ENCODE measurements at regions not wholly inside any gene's neighbourhood (a gene's known extent, or its start where the extent isn't known, plus 50 kb on each side); places are given as distances from the start of the nearest gene placed in this dataset.

DNA sequence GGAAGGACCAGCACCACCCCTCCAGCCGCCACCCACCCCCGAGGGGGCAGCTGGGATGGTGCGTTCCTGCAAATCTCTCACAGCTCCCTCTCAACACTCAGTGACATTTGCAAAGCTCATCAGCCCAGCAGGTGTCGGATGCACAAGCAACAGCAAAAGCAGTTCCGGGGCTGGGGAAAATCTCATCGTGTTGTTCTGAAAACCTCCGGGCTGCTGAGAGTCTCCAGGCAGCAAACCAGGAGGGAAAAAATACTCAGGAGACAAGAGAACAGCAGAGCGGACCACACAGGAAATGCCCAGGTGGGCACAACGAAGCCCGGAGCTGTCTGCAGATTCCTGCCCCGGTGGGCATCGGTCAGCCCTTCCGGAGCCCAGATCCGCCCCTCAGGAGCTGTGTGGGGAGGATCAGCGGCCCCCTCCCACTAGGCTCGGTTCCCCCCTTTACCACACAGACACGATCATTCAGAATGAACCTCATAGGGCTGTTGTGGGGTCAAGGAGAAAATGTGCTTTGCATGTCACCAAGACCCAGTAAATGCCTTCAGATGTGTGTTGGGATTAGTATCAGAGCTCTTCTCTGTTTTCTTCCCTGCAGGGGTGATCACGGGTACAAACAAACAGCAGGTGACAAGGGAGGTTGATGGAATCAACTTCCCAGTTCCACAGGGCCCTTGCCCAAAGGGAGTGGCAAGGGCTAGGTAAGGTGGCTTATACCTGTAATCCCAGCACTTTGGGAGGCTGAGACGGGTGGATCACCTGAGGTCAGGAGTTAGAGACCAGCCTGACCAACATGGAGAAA lies 127.0 kb upstream of the TIAM1 start:
- in situ Hi-C loops (cut with MboI; ENCODE audit: low sequenced_read_pairs), result no loop called here

DNA sequence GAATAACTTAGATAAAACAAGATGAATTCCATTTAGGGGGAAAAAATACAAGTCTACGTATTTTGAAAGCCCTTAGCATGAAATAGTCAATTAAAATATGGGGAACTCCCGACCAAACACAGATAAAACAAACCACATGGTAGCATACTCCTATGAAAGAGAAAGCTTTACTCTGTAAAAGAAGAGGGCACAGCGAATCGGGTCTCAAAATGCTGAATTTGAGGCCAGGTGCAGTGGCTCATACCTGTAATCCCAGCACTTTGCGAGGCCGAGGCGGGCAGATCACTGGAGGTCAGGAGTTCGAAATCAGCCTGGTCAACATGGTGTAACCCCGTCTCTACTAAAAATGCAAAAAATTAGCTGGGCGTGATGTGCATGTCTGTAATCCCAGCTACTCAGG lies 116.9 kb upstream of the TIAM1 start:
- in situ Hi-C loops (cut with MboI; ENCODE audit: low sequenced_read_pairs), result no loop called here

DNA sequence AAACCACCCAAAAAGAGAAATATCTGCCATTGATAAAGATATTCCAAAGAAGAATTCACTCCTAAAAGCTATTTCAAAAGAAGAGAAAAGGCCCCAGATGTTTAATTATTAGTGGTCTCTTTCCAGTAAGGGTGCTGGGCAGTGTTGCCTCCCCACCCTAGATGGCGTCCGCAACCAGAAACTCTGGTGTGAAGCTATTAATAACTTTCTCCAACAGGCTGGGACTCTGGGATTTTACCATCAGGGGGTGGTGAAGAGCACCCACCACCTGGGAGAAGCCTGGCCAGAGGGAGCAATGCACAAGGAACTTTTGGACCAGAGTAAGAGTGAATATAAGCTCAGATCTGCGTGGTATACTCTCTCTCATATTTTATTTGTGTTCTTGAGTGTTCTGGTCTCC lies 115.4 kb upstream of the TIAM1 start:
- in situ Hi-C loops (cut with MboI; ENCODE audit: low sequenced_read_pairs), result no loop called here

DNA sequence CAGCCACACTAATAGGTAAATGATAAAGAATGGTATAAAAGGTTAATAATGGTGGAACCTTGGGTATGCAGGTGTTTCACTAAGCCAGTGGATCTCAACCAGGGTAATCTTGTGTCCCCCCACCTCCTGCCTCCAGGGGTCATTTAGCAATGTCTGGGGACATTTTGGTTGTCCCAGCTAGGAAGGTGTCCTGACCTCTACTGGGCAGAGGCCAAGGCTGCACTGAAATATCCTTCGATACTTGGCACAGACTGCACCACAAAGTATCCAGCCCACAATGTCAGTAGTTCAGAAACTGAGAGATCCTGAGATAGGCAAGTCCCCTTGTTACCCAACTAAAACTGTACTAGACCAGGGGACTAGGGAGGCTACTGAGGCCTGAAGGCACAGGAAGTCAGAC lies 113.6 kb upstream of the TIAM1 start:
- in situ Hi-C loops (cut with MboI; ENCODE audit: low sequenced_read_pairs), result no loop called here

DNA sequence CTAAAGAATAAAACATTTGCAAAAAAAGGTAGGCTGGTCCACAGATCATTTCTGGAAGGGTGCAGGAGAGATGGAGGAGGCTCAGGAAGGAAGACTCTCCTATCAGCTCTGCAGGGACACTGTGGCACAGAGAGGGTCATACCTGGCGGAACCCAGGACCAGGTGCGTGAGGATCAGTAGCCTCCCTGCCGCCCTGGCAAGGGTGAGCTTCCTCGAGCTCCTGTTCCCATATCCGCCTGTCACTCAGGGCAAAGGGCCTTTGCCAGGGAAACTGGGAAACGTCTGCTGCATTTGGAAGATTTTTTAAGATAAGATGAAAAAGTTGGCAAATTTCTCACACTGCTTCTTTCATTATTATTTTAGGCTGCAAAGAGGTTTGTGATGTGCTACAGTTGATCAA lies 112.1 kb upstream of the TIAM1 start:
- in situ Hi-C loops (cut with MboI; ENCODE audit: low sequenced_read_pairs), result no loop called here

DNA sequence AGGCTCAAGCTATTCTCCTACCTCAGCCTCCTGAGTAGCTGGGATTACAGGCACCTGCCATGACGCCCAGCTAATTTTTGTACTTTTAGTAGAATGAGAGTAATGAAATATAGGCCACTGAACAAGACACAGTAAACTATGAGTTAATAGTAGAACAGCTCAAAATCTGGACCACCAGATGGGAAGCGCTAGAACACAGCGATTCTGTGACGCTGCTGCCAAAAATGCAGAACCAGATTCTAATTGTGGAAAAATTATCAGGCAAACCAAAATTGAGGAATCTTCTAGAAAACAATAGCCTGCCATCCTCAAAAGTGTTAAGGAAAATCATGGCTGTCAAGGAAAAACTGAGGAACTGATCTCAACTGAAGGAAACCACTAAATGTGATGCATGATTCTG lies 111.4 kb upstream of the TIAM1 start:
- in situ Hi-C loops (cut with MboI; ENCODE audit: low sequenced_read_pairs), result no loop called here

DNA sequence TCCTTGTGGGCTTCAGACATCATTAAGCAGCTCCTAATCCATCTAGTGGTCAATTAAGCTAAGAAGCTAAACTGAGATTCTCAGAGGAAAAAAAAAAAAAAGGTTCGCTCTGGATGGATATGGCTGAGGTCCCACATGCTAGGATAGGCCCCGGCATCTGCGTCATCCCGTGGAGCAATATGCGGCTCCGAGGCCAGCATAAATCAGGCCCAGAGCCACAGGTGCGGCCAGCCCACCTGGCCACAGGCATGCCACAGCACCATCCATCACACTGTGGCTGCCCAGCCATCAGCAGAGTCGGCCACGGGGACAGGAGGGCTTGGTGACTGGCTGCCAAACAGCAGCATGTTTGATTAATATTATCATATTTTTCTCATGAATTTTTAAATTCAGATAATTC lies 106.9 kb upstream of the TIAM1 start:
- in situ Hi-C loops (cut with MboI; ENCODE audit: low sequenced_read_pairs), result no loop called here

DNA sequence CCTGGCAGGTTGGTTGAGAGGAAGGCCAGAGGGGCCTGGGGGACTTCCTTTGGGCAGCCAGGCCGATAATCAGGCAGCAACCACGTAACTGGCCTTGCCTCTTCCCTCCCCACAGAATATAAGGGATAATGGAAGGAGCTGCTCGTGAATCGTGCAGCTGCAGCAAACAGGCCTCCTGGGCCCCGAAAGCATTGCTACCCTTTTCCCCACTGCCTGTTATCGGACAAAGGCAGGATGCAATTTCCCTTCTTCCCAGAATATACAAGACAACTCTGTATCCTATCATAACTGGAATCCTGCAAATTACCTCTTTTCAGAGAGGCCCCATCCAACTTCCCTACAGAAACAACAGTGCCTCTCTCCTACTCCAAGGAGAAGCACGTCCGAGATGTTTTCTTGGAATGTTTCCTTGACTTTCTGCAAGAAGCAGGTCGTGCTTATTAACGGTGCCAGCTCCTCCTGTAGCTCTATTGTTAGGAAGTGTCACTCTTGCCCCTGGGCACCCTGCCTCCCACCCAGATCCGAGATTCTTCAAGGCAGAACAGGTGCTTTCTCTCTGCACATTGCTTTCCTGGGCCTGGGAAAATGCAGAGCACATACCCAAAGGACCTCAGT lies 106.0 kb upstream of the TIAM1 start:
- in situ Hi-C loops (cut with MboI; ENCODE audit: low sequenced_read_pairs), result no loop called here

DNA sequence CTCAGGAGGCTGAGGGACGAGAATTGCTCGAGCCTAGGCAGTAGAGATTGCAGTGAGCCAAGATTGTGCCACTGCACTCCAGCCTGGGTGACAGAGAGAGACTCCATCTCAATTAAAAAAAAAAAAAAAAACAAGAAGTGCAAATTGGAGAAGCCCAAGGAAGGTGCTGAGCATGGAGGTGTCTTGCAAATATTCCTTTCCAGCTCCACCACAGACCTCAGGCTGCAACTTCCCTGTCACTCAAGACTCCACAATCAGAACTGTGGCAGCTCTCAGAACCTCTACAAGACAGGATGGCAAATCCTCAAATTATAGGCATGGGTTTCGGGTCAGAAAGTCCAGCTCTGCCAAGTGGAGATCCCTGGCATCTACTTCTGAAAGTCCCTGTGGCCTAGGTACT lies 104.4 kb upstream of the TIAM1 start:
- in situ Hi-C loops (cut with MboI; ENCODE audit: low sequenced_read_pairs), result no loop called here

DNA sequence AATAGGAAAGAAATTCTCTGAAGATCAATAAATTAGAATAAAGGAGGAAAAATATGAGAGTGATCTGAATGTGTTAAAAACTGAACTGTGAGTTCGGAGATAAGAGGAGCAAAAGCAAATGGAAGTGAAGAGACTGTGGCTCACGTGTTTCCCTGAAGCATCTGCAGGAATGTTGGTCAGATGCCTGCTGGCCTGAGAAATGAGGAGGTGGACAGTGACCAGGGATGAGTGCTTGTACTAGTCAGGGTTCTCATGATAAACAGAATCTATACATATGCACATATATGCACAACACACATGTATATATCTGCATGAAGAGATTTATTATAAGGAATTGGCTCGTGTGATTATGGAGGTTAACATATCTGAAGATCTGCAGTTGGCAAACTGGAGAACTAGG lies 103.4 kb upstream of the TIAM1 start:
- in situ Hi-C loops (cut with MboI; ENCODE audit: low sequenced_read_pairs), result no loop called here

DNA sequence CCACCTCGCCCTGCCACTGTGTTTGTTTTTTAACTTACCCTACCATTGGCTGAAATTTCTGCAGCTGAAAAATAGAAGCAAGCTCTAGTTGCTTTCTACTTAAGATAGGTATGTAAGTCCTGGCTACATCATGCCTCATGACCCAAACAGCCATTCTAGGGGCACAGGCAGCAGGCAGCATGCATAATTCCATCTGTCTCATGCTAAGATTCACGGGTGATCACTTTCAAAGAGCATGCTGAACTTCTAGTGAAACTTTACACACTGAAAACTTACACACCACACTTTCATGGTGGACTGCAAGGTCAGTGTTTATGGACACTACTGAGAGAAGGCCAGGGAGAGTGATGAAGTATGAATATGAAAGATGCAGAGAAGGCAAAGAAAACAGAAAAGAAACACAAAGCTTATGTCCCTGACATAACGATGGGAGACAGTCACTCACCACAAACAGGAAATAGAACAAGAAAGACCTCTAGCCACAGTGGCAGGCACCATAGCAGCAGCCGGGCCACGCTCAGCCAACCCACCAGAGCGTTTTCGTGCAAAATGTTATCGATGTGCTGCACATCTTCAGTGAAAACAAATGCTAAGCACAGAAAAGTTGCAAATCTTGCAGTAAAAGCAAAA lies 102.3 kb upstream of the TIAM1 start:
- in situ Hi-C loops (cut with MboI; ENCODE audit: low sequenced_read_pairs), result no loop called here

DNA sequence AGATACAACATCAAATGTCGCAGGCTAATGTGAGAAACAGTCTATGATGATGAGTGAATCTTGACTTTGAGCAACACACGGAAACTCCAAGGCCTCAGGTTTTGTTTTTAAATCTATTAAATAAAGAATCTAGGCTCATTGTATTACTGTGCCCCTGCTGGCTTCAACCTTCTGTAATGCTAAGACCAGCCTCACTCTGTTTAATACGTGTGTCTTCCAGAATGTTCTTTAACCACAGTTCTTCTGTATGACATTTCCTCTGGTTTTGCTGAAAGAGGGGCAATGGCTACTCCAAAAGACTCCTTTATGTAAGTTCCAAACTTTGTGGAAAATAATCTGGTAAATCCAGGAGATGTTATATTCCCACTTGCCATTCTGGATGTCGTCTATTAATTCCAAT lies 101.1 kb upstream of the TIAM1 start:
- in situ Hi-C loops (cut with MboI; ENCODE audit: low sequenced_read_pairs), result no loop called here

DNA sequence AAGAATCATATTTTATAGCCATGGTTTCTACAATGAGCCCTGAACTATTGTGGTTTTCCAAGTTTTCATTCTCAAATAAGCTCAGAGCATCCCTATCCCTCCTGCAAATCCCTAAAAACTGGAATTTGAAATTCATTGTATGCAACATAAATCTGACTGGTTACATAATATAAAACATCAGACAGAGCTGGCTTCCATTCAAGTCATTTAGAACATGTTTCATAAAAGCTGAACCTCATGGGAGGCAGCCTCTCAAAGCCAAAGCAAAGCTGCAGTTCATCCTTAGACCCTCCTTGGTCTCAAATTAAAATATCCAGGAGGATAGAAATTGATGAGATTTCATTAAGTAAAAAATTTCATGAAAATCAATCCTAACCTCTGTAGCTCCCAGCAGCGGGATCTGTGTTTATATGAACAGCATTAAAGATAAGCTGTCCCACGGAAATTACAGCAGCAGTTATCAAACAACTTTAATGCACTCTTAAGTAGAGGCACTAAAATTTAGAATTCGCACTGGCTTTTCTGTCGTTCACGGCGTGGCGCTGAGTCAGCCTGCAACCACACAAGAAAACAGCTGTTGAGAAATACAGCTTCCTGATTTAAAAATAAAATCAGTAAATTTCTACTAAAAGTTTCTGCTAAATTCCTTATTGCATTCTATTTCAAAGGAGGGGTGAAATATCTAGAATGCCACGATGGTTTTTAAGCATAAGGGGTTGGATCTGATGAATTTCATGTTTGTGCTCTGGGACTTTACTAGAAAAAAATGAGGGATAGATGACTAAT lies 99.9 kb upstream of the TIAM1 start:
- in situ Hi-C loops (cut with MboI; ENCODE audit: low sequenced_read_pairs), result no loop called here

DNA sequence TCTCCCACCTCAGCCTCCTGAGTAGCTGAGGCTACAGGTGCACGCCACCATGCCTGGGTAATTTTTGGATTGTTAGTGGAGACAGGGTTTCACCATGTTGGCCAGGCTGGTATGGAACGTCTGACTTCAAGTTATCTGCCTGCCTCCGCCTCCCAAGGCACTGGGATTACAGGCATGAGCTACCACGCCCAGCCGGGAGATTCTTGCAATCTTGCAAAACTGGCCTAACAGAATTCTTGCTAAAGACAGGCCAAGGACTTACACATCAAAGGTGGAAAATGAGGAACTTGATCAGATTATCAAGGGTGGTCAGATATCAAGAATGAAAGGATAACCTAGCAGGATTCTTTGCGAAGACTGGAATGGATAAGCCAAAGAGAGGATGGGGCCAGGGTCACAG lies 98.3 kb upstream of the TIAM1 start:
- in situ Hi-C loops (cut with MboI; ENCODE audit: low sequenced_read_pairs), result no loop called here

DNA sequence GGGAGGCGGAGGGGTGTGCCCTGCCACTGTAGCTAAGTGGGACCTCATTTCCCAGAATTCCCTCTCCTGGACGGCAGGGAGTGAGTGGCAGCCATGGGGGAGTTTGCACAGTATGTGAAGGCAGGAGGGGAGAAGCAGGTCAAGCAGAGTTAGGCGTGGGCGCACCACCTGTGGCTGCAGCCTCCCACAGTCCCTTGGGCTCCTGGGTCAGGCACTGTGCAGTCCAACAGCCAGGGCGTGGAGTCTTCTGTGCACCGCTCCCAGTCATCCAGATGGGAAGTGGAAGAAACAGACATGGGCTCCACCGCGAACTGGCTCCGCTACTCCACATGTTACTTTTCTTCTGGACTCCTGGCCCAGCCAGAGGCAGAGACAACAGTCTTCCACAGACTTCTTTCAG lies 85.4 kb upstream of the TIAM1 start:
- in situ Hi-C loops (cut with MboI; ENCODE audit: low sequenced_read_pairs), result no loop called here

DNA sequence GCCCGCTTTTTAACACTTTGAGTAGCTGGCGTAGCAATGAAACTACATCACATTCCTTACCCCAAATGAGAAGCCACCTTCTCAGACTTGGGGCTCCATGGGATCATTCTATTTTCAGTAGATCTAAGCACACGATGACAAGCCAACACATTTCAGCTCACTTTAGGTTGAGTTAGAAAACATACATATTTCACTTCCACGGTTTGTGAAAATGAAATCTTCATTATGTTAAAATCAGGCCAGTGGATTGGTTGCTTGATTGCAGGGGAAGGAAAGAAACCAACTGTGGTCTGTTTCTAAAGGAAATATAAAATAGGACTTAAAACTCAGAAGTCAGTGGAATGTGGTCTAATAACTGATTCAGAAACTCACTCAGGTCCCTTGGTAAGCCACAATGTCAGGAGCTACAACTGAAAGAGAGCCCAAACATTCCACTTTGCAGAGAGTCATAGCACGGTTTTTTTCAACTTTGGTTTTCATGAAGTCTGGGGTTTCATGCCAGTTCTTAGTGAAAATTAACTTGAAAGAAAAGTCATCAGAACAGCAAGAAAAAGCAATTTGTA lies 82.3 kb upstream of the TIAM1 start:
- in situ Hi-C loops (cut with MboI; ENCODE audit: low sequenced_read_pairs), result no loop called here

DNA sequence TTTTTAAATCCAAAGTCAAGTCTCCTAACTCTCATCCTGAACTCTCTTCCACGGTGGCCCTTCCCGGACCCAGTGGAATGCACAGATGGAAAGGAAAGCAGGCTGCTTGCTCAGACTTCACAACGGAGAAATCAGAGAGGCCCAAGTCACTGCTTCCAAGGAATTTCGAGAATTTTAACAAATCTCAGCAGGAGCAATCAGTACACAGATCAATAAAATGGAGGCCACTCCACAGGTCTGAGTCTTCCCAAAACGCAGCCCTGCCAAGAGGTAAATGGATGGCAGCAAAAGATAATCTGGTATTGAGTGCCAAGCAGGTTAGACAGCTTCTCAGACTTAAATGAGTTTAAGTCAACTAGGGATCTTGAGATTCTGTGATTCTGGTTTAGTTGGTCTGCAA lies 81.1 kb upstream of the TIAM1 start:
- in situ Hi-C loops (cut with MboI; ENCODE audit: low sequenced_read_pairs), result no loop called here

DNA sequence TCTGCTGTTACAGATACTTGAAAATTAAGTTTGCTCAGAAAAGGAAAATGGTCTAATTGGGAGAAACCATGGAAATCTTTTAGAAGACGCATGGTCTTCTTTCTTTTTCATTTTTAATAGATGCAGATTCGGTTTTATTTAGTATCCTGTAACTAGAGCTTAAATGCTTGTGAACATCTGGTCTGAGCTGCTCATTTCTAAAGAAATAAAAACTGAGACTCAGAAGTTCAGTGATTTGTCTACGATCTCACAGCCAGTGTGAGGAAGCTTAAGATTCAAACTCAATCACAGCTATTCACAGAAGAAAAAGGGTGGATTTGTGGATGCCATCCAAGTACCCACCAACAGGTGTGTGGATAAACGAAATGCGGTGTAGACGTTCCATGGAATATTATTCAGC lies 80.0 kb upstream of the TIAM1 start:
- in situ Hi-C loops (cut with MboI; ENCODE audit: low sequenced_read_pairs), result no loop called here

DNA sequence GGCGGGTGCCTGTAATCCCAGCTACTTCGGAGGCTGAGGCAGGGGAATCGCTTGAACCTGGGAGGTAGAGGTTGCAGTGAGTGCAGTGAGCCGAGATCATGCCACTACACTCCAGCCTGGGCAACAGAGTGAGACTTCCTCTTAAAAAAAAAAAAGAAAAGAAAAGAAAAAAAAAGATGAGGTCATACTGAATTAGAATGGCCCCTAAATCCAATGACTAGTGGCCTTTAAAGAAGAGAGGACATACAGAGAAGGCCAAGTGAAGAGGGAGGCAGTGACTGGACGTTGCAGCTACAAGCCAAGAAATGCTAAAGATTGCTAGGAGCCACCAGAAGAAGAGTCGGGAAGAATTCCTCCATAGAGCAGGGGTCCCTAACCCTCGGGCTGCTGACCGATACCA lies 76.9 kb upstream of the TIAM1 start:
- in situ Hi-C loops (cut with MboI; ENCODE audit: low sequenced_read_pairs), result no loop called here

DNA sequence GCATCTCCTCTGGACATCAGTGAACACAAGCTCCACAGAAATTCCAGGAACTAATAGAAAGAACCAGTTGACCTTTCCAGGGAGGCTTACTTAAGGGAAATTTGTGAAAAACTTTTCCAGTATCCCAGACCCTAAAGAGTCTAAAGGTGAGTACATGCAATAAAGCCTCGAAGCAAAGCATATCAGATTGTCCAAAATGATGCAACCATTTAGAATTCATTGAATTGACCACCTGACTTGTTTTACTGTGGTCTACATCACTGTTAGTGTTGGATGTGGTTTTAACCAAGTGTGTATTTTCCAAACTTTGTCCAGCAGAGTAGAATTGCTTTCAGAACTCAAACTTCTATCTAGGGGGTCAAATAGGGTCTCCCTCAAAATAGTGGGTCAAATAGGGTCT lies 76.3 kb upstream of the TIAM1 start:
- in situ Hi-C loops (cut with MboI; ENCODE audit: low sequenced_read_pairs), result no loop called here

DNA sequence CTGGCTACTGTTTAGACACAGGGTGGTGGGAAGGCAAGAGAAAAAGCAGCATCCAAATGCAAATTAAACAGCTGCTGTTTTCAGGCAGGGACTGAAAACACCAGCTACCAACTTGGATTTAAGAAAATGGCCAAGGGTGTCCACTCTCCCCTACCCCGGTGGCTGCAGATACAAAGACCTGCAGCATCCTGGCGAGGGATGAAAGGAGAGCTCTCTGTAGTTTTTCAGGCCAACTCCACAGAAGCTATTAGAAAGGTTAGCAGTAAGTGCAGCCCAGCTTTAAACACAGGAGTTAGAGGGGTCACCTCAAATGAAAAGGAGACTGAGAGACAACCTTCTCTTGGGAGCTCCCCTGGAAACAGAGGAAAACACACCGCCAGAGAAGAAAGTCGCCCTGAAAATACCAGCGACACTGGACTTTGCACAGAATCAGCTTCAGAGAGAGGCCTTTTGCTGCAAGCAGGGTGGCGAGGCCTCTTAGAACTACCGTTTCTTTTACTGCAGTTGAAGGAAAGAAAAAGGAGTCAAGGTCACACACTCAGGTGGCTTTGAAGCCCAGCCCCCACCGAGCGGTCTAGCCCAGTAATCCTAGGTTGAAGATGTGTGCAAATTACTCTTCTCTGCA lies 74.4 kb upstream of the TIAM1 start:
- in situ Hi-C loops (cut with MboI; ENCODE audit: low sequenced_read_pairs), result no loop called here
